ENCODE measurements at regions not wholly inside any gene's neighbourhood (a gene's known extent, or its start where the extent isn't known, plus 50 kb on each side); places are given as distances from the start of the nearest gene placed in this dataset.

GRCh38 chr14:97840159-97840558 is 1043.0 kb downstream of the VRK1 start:
- Mint-ChIP-seq H3K27ac (no peak overlapping the region), H3K4me1 (ENCODE audit: low read depth) (no peaks in the 10 kb centered on the region), H3K27me3 (ENCODE audit: insufficient read depth) (no peaks in the 10 kb centered on the region), H3K36me3 (ENCODE audit: low read depth) (no peaks in the 10 kb centered on the region), H3K4me3 (no peak overlapping the region), H3K9me3 (peaks cover 65% of the 10 kb centered on the region)
- no peak for TF ChIP-seq CTCF (IDR thresholded peaks at IDR 0.05)
- no peak for DNase-seq

GRCh38 chr14:97841762-97842161 is 1044.6 kb downstream of the VRK1 start:
- H3K4me1 Mint-ChIP-seq (ENCODE audit: low read depth) = no peaks in the 10 kb centered on the region
- no peak for DNase-seq
- no peak overlapping the region for H3K4me3 Mint-ChIP-seq
- H3K9me3 Mint-ChIP-seq = peaks cover 49% of the 10 kb centered on the region
- H3K27me3 Mint-ChIP-seq (ENCODE audit: insufficient read depth) = no peaks in the 10 kb centered on the region
- no peak for TF ChIP-seq CTCF (IDR thresholded peaks at IDR 0.05)
- no peak overlapping the region for H3K27ac Mint-ChIP-seq
- no peaks in the 10 kb centered on the region for H3K36me3 Mint-ChIP-seq (ENCODE audit: low read depth)

GRCh38 chr14:97843066-97843465 is 1045.9 kb downstream of the VRK1 start:
- Mint-ChIP-seq H3K27ac (no peak overlapping the region), H3K9me3 (peaks cover 47% of the 10 kb centered on the region), H3K4me3 (no peak overlapping the region), H3K27me3 (ENCODE audit: insufficient read depth) (no peaks in the 10 kb centered on the region), H3K4me1 (ENCODE audit: low read depth) (no peaks in the 10 kb centered on the region), H3K36me3 (ENCODE audit: low read depth) (no peaks in the 10 kb centered on the region)
- no peak for DNase-seq
- no peak for TF ChIP-seq CTCF (IDR thresholded peaks at IDR 0.05)

- Mint-ChIP-seq H3K4me3 (no peak overlapping the region), H3K27me3 (ENCODE audit: insufficient read depth) (no peaks in the 10 kb centered on the region), H3K9me3 (peaks cover 50% of the 10 kb centered on the region), H3K27ac (no peak overlapping the region), H3K36me3 (ENCODE audit: low read depth) (no peaks in the 10 kb centered on the region), H3K4me1 (ENCODE audit: low read depth) (no peaks in the 10 kb centered on the region)
- TF ChIP-seq CTCF (IDR thresholded peaks at IDR 0.05) = no peak
- no peak for DNase-seq
These were observed 1046.9 kb downstream of the VRK1 start for GRCh38 chr14:97844042-97844441.

- Mint-ChIP-seq H3K4me1 (ENCODE audit: low read depth) (no peaks in the 10 kb centered on the region), H3K27me3 (ENCODE audit: insufficient read depth) (0 out of 2 replicates have a peak, but pooled peaks cover 1% of the 10 kb centered on the region), H3K36me3 (ENCODE audit: low read depth) (no peaks in the 10 kb centered on the region), H3K27ac (no peak overlapping the region), H3K9me3 (peaks cover 50% of the 10 kb centered on the region), H3K4me3 (no peak overlapping the region)
- TF ChIP-seq CTCF (IDR thresholded peaks at IDR 0.05) = no peak
- DNase-seq = no peak
These were observed 1049.0 kb downstream of the VRK1 start for GRCh38 chr14:97846156-97846555.
